Epithelial cell of proximal tubule (primary cell): ENCODE measurements at regions not wholly inside any gene's neighbourhood (a gene's known extent, or its start where the extent isn't known, plus 50 kb on each side); places are given as distances from the start of the nearest gene placed in this dataset.
A peak's percentile ranks its signal among the peaks of the same experiment; 100 is the strongest.

Source experiments
- DNase-seq: peaks from one replicate; pipeline ENCODE4 v3.0.0-alpha.2; 2011; ENCODE audit warnings: low read depth
- H3K4me3 ChIP-seq: 2 replicates; pipeline ENCODE4 v1.5.1; 2011; ENCODE audit warnings: low read depth, mild to moderate bottlenecking, low read length
- CTCF ChIP-seq: conservative IDR thresholded peaks from 2 replicates; pipeline ENCODE4 v1.5.1; 2012; ENCODE audit warnings: low read depth, mild to moderate bottlenecking, low read length

- no peak overlapping the region for H3K4me3 ChIP-seq
- DNase-seq, result no peak
- TF ChIP-seq CTCF, result no peak
These were observed 658.4 kb downstream of the TLR4 start for GRCh38 chr9:118362596-118362995.

- no peak overlapping the region for H3K4me3 ChIP-seq
- no peak for DNase-seq
- TF ChIP-seq CTCF, result no peak
These were observed 660.3 kb downstream of the TLR4 start for GRCh38 chr9:118364266-118365106.

- peak; percentile 30 for TF ChIP-seq CTCF
- DNase-seq, result no peak
- H3K4me3 ChIP-seq, result no peak overlapping the region
These were observed 662.0 kb downstream of the TLR4 start for GRCh38 chr9:118366228-118366627.

GRCh38 chr9:118367383-118367782 lies 663.2 kb downstream of the TLR4 start:
- no peak overlapping the region for H3K4me3 ChIP-seq
- no peak for TF ChIP-seq CTCF
- no peak for DNase-seq

- TF ChIP-seq CTCF, result no peak
- no peak for DNase-seq
- H3K4me3 ChIP-seq, result no peak overlapping the region
These were observed 680.4 kb downstream of the TLR4 start for GRCh38 chr9:118384531-118385100.

- no peak overlapping the region for H3K4me3 ChIP-seq
- TF ChIP-seq CTCF, result no peak
- no peak for DNase-seq
These were observed 691.2 kb downstream of the TLR4 start for GRCh38 chr9:118395415-118395814.

GRCh38 chr9:118401546-118401945 lies 697.3 kb downstream of the TLR4 start:
- H3K4me3 ChIP-seq, result no peak overlapping the region
- DNase-seq, result no peak
- TF ChIP-seq CTCF, result no peak
